Femur (tissue), 1 donor: ENCODE measurements at regions not wholly inside any gene's neighbourhood (a gene's known extent, or its start where the extent isn't known, plus 50 kb on each side); places are given as distances from the start of the nearest gene placed in this dataset.
A peak's percentile ranks its signal among the peaks of the same experiment; 100 is the strongest.

Source experiments
- DNase-seq: peaks from one replicate; pipeline ENCODE4 v3.0.0-alpha.2; 2017

GRCh38 chr2:20561637-20562454 lies 89.1 kb downstream of the HS1BP3 start:
- no peak for DNase-seq

- DNase-seq, result no peak
These were observed 88.2 kb downstream of the HS1BP3 start for GRCh38 chr2:20562540-20563225.

GRCh38 chr2:20563251-20563650 lies 87.6 kb downstream of the HS1BP3 start:
- no peak for DNase-seq

GRCh38 chr2:20563833-20564232 lies 87.1 kb downstream of the HS1BP3 start:
- DNase-seq, result no peak

- no peak for DNase-seq
These were observed 85.7 kb downstream of the HS1BP3 start for GRCh38 chr2:20565101-20565622.

GRCh38 chr2:20565623-20566236 lies 85.2 kb downstream of the HS1BP3 start:
- DNase-seq, result peak; percentile 73

- DNase-seq, result no peak
These were observed 84.6 kb downstream of the HS1BP3 start for GRCh38 chr2:20566331-20566730.

GRCh38 chr2:20567159-20567925 lies 83.6 kb downstream of the HS1BP3 start:
- no peak for DNase-seq
